ENCODE measurements at regions not wholly inside any gene's neighbourhood (a gene's known extent, or its start where the extent isn't known, plus 50 kb on each side); places are given as distances from the start of the nearest gene placed in this dataset.

GRCh38 chr4:35538807-35539206 is 705.5 kb downstream of the ARAP2 start:
- Histone ChIP-seq H3K27ac (ENCODE audit: insufficient read length, low read depth, low read length) (no peak overlapping the region), H3K9me3 (ENCODE audit: control insufficient read depth, low read depth, low read length) (no peaks in the 10 kb centered on the region), H3K4me2 (ENCODE audit: insufficient read depth, insufficient read length, low read length) (no peak overlapping the region), H3K4ac (ENCODE audit: low read depth, low read length) (no peak overlapping the region), H4K20me1 (ENCODE audit: control insufficient read depth, insufficient read depth, insufficient read length) (no peaks in the 10 kb centered on the region), H3K27me3 (ENCODE audit: insufficient read depth, low read length) (no peaks in the 10 kb centered on the region), H3K79me2 (ENCODE audit: insufficient read depth, low read length) (no peaks in the 10 kb centered on the region), H3K56ac (ENCODE audit: insufficient read length, low read depth, low read length) (no peak overlapping the region), H3K14ac (ENCODE audit: insufficient read depth, low read length) (no peak overlapping the region), H3T11ph (ENCODE audit: low read length) (no peak overlapping the region), H2BK120ac (ENCODE audit: low read depth, low read length, poor library complexity, severe bottlenecking) (no peak overlapping the region), H2BK12ac (ENCODE audit: insufficient read length, low read depth, low read length) (no peak overlapping the region), H2BK5ac (ENCODE audit: insufficient read length, low read length) (no peak overlapping the region), H3K4me1 (ENCODE audit: insufficient read depth, low read length) (no peaks in the 10 kb centered on the region), H2BK20ac (ENCODE audit: low read depth, low read length, poor library complexity, severe bottlenecking) (no peak overlapping the region), H4K8ac (replicated peaks; ENCODE audit: insufficient read length, low read depth, low read length) (no peak overlapping the region), H2BK15ac (ENCODE audit: low read depth, low read length) (no peak overlapping the region), H3K18ac (ENCODE audit: insufficient read length, low read depth, low read length) (no peak overlapping the region), H3K23me2 (ENCODE audit: insufficient read length, low read depth, low read length, poor library complexity, severe bottlenecking) (no peaks in the 10 kb centered on the region), H4K5ac (ENCODE audit: insufficient read length, low read depth, low read length) (no peak overlapping the region), H2AK5ac (ENCODE audit: insufficient read length, low read length) (no peak overlapping the region), H2AFZ (ENCODE audit: low read length) (no peak overlapping the region), H3K23ac (ENCODE audit: insufficient read length, low read depth, low read length) (no peak overlapping the region), H3K79me1 (ENCODE audit: insufficient read depth, low read depth, low read length, poor library complexity, severe bottlenecking) (no peaks in the 10 kb centered on the region), H3K9ac (ENCODE audit: extremely low read depth, insufficient read length, low read length) (no peak overlapping the region), H4K91ac (ENCODE audit: insufficient read length, low read depth, low read length) (no peak overlapping the region)
- no peaks in the 10 kb centered on the region for H3K27me3 Mint-ChIP-seq (ENCODE audit: low read depth)
- no peak for DNase-seq
- no peaks in the 10 kb centered on the region for H3K36me3 Mint-ChIP-seq (ENCODE audit: insufficient read depth in 1 of 3, low read depth in 3 of 3)
- H3K27ac Mint-ChIP-seq, result 0 out of 7 replicates have a peak overlapping the region, but pooled peaks of 1 of the 3 experiments have one; percentile 23
- H3K4me3 Mint-ChIP-seq, result no peak overlapping the region
- no peak for TF ChIP-seq CTCF (conservative IDR thresholded peaks at IDR 0.05)
- H3K4me1 Mint-ChIP-seq, result peaks cover 0 to 3% of the 10 kb centered on the region in 2 experiments; a peak in 1 of 4 replicates
- H3K9me3 Mint-ChIP-seq, result peaks cover 0 to 6% of the 10 kb centered on the region in 2 experiments; a peak in 2 of 5 replicates
- WGBS (ENCODE audit: extremely low coverage, insufficient read length, low lambda C conversion rate), result no CpG with 5 or more reads among the region's 4 CpGs

All from H9 (cell line).